ENCODE measurements at regions not wholly inside any gene's neighbourhood (a gene's known extent, or its start where the extent isn't known, plus 50 kb on each side); places are given as distances from the start of the nearest gene placed in this dataset.

GRCh38 chr2:55811048-55811447 is 112.5 kb downstream of the EFEMP1 start:
- TF ChIP-seq CTCF (IDR thresholded peaks at IDR 0.05; ENCODE audit: low read depth, low read length, poor library complexity, severe bottlenecking) (no peak), EZH2phosphoT487 (IDR thresholded peaks at IDR 0.05; ENCODE audit: borderline replicate concordance, low read length) (no peak)
